BJ (cell line): ENCODE measurements at regions not wholly inside any gene's neighbourhood (a gene's known extent, or its start where the extent isn't known, plus 50 kb on each side); places are given as distances from the start of the nearest gene placed in this dataset.

ENCODE experiments used
- CTCF ChIA-PET: fragments of 350-600 bp; formaldehyde crosslinking; extraction: SDS; loops from one replicate; lab custom pipeline; 2021; ENCODE audit warnings: antibody characterized with exemption, inconsistent platforms; lab: Yijun Ruan, JAX
- POLR2A ChIA-PET: fragments of 300-600 bp; sonication (Branson Sonifier 250); formaldehyde crosslinking; extraction: SDS; loops from one replicate; lab custom pipeline; 2021; ENCODE audit warnings: antibody characterized with exemption; lab: Charles Lee
- DNase-seq: peaks from one replicate; pipeline ENCODE4 v3.0.0-alpha.2; 2011; ENCODE audit warnings: low read depth
- H3K27me3 ChIP-seq: 2 replicates; pipeline ENCODE4 v1.6.0; 2011; ENCODE audit warnings: low read length; ENCODE audit not compliant: control insufficient read depth, insufficient read depth
- H3K36me3 ChIP-seq: 2 replicates; pipeline ENCODE4 v1.5.1; 2011; ENCODE audit warnings: low read length; ENCODE audit not compliant: control insufficient read depth, insufficient read depth
- H3K4me3 ChIP-seq: 2 replicates; pipeline ENCODE4 v1.5.1; 2011; ENCODE audit warnings: low read depth, mild to moderate bottlenecking, control low read depth, low read length
- TF ChIP-seq, protein P1 (sequence below): IDR thresholded peaks from 2 replicates; pipeline ENCODE4 v1.5.1; 2011; ENCODE audit warnings: low read depth, mild to moderate bottlenecking, control low read depth, inconsistent platforms, low read length, moderate library complexity; ENCODE audit not compliant: insufficient read depth

- no peak for DNase-seq
- POLR2A ChIA-PET, result no interaction called here
These were observed 199.5 kb upstream of the PFKP start for GRCh38 chr10:2867788-2868299.

DNA sequence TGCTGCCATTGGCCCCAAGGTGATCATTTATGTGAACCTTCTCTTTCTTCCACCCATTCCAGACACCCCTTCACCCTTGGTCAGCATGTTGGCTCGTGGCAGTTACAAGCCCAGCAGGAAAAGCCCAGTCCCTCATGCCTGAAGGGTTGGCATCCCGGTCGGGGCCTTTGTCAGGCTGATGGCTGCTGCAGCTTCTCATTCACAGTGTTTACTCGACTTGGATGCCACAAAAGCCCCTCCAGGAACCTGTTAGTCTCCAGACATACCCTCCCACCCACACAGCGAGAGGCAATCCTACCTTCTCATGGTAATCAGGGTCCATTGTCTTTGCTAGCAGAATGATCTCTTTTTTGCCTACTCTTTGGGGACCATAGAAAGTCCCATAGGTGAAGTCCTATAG is 200.8 kb upstream of the PFKP start:
- POLR2A ChIA-PET, result no interaction called here
- no peak for DNase-seq
- CTCF ChIA-PET, result no interaction called here
- H3K4me3 ChIP-seq, result no peak overlapping the region
- TF ChIP-seq, protein P1, sequence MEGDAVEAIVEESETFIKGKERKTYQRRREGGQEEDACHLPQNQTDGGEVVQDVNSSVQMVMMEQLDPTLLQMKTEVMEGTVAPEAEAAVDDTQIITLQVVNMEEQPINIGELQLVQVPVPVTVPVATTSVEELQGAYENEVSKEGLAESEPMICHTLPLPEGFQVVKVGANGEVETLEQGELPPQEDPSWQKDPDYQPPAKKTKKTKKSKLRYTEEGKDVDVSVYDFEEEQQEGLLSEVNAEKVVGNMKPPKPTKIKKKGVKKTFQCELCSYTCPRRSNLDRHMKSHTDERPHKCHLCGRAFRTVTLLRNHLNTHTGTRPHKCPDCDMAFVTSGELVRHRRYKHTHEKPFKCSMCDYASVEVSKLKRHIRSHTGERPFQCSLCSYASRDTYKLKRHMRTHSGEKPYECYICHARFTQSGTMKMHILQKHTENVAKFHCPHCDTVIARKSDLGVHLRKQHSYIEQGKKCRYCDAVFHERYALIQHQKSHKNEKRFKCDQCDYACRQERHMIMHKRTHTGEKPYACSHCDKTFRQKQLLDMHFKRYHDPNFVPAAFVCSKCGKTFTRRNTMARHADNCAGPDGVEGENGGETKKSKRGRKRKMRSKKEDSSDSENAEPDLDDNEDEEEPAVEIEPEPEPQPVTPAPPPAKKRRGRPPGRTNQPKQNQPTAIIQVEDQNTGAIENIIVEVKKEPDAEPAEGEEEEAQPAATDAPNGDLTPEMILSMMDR, result no peak
- H3K27me3 ChIP-seq, result no peaks in the 10 kb centered on the region
- H3K36me3 ChIP-seq, result no peaks in the 10 kb centered on the region

More at GRCh38 chr10:2867788-2868299, 199.5 kb upstream of the PFKP start:
- TF ChIP-seq, protein P1, result no peak
- Histone ChIP-seq H3K27me3 (no peaks in the 10 kb centered on the region), H3K36me3 (no peaks in the 10 kb centered on the region), H3K4me3 (no peak overlapping the region)
- CTCF ChIA-PET, result no interaction called here

DNA sequence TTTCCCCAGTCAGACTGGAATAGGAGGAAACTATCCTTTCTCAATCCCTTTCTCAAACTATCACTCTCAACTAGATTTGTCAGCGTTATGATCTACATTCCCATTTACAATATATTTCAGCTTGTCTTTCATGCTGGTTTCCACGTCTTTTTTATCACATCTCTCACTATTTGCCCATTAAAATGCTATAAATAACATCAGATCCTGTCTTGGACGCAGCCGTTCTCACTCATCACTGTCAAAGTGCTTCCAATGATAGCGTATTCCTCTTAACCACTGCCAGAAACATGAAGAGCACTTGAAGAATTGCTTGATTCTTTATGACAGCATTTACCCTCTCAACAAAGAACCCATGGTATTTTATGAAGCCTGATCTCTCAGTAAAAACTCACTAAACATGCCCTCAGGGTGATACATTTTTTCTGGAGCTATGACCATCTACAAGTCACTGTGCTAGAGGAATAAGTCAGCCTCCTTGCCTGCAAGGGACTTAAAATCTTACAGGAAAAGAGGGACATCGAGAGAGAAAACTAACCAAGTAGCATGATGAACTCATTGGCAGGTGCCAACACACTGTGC is 205.6 kb upstream of the PFKP start:
- TF ChIP-seq, protein P1, result no peak

DNA sequence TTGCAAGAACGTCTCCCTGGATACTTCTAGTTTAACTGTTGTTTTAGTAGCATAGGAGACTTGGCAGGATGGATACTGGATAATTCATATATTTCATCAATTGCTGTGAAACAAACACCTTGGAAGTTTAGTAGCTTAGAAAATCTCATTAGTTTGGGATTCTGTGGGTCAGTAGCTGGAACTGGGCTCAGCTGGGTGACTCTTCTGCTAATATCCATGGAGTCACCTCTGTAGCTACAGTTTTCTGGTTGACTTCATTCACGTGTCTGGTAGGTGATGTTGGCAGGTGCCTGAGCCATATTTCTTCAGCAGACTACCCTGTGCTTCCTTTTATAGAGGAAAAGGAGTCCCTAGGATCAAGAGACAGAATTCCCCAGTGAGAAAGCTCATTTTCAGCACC is 208.9 kb upstream of the PFKP start:
- CTCF ChIA-PET, result no interaction called here
- POLR2A ChIA-PET, result no interaction called here
- TF ChIP-seq, protein P1, result no peak
- DNase-seq, result no peak
- Histone ChIP-seq H3K4me3 (no peak overlapping the region), H3K27me3 (no peaks in the 10 kb centered on the region), H3K36me3 (no peaks in the 10 kb centered on the region)

More for the DNA sequence above, 205.6 kb upstream of the PFKP start:
- ChIA-PET POLR2A (no interaction called here), CTCF (no interaction called here)
- no peak overlapping the region for H3K4me3 ChIP-seq
- H3K27me3 ChIP-seq, result no peaks in the 10 kb centered on the region
- no peak for DNase-seq
- H3K36me3 ChIP-seq, result no peaks in the 10 kb centered on the region

DNA sequence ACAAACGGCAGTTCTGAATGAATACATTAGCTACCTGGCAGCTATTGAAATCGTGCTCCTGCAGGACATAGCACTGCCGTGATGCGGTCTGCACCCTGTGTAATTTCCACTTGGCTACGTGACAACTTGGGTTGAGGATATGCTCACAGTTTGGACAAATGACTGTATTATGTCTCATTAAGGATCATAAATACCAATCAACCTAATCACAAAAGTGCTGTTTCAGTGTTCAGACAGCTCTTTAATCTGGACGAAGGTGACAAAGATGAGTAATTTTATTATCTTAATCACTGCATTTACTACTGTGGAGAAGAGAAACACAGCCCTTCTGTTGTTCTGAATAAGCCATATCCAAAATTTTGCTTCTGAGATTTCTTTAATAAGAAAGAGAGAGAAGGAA is 210.8 kb upstream of the PFKP start:
- H3K4me3 ChIP-seq, result no peak overlapping the region
- TF ChIP-seq, protein P1, result no peak
- no peaks in the 10 kb centered on the region for H3K36me3 ChIP-seq
- ChIA-PET POLR2A (no interaction called here), CTCF (no interaction called here)
- H3K27me3 ChIP-seq, result no peaks in the 10 kb centered on the region
- no peak for DNase-seq
